ENCODE measurements at regions not wholly inside any gene's neighbourhood (a gene's known extent, or its start where the extent isn't known, plus 50 kb on each side); places are given as distances from the start of the nearest gene placed in this dataset.

DNA sequence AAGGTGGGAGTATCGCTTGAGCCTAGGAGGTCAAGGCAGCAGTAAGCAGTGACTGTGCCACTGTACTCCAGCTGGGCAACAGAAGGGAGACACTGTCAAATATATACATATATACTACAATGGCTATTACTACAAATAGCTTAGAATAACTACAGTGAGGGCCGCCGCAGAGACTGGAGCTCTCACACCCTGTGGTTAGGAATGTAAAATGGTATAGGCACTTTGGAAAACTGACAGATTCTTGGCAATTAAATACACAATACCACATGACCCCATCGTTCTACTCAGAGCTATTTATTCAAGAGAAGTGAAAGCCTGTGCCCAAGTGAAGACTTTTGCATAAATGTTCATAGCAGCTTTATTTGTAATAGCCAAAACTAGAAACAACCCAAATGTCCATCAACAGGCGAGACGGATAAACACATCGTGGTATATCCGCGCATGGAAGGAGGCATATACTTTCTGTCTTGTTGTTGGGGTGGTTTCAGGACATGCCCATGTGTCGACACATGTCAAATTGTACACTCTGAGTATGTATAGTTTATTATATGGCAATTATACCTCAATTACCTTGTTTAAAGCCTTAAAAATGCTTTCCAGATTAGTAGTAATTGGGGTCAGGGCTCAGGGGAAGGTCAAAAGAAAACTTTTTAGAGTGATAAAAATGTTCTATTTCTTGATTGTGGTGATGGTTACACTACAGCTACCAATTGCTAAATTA is 123.4 kb downstream of the RIPK4 start:
- TF ChIP-seq, protein P1, sequence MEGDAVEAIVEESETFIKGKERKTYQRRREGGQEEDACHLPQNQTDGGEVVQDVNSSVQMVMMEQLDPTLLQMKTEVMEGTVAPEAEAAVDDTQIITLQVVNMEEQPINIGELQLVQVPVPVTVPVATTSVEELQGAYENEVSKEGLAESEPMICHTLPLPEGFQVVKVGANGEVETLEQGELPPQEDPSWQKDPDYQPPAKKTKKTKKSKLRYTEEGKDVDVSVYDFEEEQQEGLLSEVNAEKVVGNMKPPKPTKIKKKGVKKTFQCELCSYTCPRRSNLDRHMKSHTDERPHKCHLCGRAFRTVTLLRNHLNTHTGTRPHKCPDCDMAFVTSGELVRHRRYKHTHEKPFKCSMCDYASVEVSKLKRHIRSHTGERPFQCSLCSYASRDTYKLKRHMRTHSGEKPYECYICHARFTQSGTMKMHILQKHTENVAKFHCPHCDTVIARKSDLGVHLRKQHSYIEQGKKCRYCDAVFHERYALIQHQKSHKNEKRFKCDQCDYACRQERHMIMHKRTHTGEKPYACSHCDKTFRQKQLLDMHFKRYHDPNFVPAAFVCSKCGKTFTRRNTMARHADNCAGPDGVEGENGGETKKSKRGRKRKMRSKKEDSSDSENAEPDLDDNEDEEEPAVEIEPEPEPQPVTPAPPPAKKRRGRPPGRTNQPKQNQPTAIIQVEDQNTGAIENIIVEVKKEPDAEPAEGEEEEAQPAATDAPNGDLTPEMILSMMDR (IDR thresholded peaks at IDR 0.05; ENCODE audit: insufficient read depth, low read length) = no peak
- TF ChIP-seq POLR2AphosphoS5 (IDR thresholded peaks at IDR 0.05; ENCODE audit: low read depth) = no peak
- TF ChIP-seq, protein P2, sequence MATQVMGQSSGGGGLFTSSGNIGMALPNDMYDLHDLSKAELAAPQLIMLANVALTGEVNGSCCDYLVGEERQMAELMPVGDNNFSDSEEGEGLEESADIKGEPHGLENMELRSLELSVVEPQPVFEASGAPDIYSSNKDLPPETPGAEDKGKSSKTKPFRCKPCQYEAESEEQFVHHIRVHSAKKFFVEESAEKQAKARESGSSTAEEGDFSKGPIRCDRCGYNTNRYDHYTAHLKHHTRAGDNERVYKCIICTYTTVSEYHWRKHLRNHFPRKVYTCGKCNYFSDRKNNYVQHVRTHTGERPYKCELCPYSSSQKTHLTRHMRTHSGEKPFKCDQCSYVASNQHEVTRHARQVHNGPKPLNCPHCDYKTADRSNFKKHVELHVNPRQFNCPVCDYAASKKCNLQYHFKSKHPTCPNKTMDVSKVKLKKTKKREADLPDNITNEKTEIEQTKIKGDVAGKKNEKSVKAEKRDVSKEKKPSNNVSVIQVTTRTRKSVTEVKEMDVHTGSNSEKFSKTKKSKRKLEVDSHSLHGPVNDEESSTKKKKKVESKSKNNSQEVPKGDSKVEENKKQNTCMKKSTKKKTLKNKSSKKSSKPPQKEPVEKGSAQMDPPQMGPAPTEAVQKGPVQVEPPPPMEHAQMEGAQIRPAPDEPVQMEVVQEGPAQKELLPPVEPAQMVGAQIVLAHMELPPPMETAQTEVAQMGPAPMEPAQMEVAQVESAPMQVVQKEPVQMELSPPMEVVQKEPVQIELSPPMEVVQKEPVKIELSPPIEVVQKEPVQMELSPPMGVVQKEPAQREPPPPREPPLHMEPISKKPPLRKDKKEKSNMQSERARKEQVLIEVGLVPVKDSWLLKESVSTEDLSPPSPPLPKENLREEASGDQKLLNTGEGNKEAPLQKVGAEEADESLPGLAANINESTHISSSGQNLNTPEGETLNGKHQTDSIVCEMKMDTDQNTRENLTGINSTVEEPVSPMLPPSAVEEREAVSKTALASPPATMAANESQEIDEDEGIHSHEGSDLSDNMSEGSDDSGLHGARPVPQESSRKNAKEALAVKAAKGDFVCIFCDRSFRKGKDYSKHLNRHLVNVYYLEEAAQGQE (IDR thresholded peaks at IDR 0.05; ENCODE audit: insufficient replicate concordance, low read depth) = no peak
